Pulmonary artery endothelial cell (primary cell): ENCODE measurements at regions not wholly inside any gene's neighbourhood (a gene's known extent, or its start where the extent isn't known, plus 50 kb on each side); places are given as distances from the start of the nearest gene placed in this dataset.

ENCODE experiments used
- DNase-seq: peaks from one replicate; pipeline ENCODE4 v3.0.0-alpha.2; 2011; ENCODE audit warnings: low read depth, low spot score

DNA sequence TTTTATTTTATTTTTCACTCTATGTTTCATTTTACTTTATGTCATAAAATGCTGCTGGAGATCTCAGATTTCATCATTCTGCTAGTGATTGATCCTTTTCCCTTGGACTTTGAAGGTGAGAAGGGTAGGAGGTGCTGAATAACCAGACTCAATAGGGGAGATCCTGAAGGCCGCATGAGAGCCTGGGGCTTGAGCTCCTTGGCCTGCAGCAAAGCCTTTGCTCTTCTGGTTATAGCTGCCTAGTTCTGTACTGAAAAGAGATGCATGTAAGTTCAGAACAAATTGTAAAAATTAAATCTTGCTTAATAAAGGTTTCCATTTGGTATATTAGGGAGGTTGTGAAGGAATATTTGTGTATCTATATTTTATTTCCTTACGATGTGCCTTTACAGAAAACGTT lies 430.2 kb downstream of the QKI start:
- no peak for DNase-seq

DNA sequence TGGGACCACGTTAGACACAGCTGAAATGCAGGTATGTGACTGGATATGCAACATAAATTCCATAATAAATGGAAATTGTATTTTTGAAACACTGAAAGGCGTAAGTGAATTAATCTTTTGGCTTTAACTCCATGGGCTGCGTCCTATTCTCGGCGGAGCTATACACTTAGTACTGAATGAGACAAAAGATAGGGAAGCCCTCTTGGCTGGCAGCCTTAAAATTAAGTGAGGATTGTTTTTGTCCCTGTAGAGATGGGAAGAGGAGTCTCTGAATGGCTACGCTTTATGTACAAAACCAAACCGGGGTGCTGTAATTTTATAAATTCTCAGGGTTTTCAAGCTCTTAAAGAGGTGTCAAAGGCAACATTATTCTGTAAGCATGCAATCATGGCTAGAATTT lies 429.8 kb downstream of the QKI start:
- no peak for DNase-seq

DNA sequence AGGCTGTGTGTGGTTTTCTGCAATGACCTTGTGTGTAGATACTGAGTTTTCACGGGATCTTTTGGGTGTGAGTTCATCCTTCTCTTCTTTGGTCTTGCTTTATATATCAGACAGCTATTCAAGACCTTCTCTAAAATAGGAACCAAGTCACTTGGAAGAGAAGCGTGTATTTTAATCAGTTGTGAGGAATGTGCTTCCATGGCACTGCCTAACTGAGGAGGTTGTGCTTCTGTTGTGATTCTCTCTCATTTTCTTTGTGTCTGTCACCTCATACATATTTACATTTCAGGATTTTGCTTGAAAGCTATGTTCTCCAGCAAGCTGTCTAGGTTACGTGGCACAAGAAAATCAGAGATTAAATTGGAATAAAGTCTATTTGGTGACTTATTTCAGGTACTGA lies 428.7 kb downstream of the QKI start:
- no peak for DNase-seq

DNA sequence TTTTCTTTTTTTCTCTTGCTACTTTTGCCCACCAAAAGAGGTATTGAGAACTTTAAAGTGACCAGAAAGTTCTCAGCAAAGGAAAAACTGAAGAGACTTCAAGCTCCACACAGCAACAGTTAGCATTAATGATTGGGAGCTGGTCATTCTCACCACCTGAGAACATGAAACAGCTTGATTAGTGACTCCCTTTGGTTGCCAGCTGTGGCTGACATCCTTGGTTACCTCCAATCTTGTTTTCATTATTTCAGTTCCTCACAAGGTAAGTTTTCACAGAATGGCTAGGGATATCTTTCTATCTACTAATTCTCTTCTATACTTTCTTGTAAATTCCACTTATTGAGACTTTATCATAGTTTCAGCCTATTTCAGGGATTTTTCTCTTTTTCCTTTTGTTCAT lies 427.9 kb downstream of the QKI start:
- DNase-seq: no peak

DNA sequence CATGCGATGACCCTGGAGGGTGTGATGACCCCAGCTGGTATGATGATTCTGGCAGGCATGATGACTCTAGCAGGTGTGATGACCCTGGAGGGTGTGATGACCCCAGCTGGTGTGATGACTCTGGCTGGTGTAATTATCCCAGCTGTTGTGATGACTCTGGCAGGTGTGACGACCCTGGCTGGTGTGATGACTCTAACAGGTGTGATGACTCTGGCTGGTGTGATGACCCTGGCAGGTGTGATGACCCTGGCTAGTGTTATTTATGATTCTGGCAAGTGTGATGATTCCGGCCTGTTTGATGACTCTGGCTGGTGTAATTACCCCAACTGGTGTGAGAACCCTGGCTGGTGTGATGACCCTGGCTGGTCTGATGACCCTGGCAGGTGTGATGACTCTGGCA lies 427.2 kb downstream of the QKI start:
- DNase-seq: no peak

DNA sequence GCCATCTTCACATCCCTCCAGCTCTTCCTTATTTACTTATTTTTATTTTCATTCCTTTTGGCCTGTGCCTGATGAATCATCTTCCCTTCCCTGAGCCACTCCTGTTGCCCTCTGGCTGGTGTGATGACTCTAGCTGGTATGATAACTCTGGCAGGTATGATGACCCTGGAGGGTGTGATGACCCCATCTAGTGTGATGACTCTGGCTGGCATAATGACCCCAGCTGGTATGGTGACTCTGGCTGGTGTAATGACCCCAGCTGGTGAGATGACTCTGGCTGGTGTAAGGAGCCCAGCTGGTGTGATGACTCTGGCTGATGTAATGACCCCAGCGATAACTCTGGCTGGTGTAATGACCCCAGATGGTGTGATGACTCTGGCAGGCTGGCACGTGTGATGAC lies 426.8 kb downstream of the QKI start:
- no peak for DNase-seq

DNA sequence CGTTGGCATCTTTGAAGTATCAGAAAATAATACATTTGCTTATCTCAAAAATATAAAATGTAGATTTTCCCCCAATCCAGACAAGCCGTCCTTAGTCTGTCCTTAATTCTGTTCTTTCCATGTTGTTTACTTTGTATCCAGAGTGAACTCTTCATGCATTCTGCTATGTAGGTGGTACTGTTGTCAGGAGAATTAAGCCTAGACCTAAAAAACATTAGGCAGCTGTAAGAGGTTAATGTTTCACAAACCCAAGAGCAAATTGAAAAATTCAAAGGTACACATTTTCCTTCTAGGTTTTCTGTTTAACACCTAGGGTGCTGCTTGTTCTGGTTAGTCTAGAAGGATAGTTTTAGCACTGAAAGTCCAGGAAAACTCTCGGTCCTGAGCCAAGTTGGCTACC lies 426.4 kb downstream of the QKI start:
- DNase-seq: no peak

DNA sequence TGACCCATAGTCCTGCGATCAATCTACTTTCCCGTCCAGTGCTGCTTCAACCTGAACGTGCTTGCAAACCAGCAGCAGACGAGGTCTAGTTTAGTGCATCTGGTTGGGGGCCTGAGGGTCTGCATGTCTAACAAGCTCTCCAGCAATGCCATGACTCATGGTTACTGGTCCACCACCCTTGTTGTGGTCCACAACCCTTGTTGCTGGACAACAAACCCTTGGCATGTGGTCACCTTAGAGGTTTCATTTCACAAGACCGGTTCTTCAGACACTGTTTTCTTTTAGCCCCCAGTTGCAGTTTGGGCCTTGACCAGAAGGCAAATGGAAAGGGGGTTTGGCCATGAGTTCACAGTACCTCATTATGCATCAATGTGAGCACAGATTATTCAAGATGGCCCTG lies 424.8 kb downstream of the QKI start:
- DNase-seq: no peak

DNA sequence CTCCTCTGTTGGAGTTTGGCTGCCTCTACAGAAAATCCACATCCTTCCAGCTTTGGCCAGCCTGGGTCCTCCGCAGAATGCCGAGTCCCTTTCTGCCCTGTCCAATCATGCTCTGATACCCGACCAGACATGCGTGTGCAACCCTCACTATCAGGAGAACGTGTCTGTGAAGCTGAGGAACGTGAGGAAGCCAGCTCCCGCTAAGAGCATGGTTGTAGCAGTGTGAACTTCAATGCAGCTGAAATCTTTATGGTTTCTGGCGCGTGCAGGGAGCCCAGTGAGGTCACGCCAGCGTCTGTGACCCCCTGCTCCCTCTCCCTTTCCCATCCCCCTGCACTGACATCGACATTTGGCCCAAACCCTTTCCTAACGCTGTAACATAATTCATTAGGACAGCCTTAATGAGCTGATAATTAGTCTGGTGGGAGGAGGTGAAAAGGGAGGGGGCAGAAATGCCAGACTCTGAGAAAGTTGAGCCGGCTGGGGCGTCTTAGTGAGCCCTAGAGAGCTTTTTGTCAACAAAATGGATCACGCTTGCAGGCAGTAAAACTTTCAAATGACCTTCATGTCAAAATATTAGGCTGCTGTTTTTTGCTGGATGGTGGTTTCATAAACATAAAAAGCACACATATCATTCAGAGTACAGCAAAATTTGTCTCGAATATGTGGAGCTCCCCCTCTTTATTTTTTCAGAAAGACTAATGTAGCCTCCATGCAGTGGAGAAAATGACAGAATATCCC lies 423.3 kb downstream of the QKI start:
- no peak for DNase-seq

DNA sequence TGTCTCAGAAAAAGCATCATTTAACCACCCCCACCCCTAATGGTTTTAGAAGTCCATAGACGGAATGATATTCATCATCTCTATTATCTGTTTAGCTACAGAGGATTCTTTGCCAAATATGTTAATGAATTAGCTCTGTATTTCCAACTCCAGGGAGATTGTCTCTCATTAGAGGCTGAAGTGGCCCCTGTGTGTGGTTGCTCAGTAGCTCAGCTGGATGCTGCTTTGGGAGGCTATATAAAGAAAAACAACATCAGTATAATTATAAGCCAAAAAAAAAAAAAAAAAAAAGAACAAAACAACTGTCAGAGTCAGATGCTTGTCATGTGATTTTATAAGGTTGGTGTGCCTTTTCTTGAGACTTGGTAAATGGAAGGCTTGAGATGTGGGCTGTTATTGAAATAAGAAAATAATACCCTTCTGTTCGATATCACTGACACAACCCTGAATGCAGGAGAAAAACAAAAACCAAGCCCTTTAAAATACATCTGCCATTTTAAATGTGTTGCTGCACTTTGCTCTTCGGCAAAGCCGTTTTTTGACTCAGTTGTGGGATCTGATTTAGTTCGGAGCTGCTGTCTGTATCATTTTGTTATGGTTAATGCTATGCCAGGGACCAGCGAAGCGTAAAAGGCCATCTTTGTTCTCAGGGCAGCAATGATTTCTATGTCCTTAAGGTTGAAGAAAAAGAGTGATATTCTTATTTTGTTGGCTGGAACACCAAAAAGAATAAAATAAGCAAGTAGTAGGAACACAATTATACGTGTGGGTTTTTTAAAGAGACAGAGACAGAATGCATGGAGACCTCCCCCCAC lies 422.6 kb downstream of the QKI start:
- DNase-seq: no peak

DNA sequence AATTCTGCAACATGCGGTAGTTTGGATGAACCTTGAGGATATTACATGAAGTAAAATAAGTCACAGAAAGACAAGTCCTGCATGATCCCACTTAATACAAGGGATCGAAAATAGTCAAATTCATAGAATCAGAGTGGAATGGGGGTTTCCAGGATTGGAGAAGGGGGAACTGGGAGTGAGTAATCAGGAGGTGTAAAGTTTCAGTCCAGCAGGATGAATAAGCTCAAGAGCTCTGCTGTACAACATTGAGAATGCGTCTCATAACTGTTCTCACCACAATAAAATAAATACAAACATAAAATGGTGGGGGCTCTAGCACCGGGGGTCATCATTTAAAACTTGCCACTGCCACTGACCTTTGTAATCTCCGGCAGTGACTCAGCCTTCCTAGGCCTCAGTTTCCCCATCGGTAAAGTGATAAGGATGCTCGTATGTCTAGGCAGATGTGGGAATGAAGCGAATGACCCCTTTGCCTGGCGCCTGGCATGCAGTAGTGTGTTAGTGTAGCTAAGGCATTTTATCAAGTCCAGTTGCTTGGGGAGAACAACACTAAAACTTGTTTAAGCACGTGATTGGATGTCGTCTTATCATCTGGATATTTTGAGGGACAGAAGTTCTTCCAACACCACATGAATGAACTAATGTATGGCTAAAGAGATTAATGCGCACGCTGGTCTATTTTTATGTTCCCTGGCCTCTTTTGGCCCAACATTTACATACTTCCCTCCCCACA lies 421.1 kb downstream of the QKI start:
- no peak for DNase-seq

DNA sequence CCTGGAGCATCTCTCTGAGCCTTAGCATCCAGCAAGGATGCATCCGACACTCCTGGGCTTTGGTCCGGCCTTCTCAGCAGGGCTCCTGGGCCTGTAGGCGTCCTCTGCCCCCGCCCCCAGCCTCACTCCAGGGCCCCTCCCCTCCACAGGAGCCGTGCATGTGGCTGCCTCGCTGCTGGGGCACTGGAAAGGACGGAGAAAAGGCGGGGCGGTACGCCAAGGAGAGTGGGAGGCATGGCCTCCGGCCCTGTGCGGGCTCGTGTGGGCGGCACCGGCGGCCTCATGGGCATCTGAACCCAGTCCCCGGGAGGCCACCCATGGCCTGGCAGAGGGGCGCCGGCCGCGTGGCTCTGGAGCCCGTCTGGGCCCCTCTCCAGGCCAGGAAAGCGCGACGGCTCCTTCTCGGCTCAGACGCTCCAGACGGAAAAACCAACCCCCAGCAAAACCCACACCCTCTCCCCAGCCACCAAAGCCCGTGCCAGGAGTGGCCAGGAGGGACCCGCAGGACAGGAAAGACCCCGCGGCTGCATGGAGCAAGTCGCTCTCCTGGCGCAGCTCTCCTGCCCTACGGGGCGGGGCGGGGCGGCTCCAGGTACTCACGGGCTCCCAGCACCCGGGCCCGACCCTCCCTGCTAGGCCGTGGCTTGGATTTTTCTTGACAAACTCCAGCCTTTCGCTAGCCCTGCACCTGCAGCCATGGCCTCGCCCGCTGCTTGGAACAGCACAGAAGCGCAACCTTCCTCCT lies 419.9 kb downstream of the QKI start:
- no peak for DNase-seq

DNA sequence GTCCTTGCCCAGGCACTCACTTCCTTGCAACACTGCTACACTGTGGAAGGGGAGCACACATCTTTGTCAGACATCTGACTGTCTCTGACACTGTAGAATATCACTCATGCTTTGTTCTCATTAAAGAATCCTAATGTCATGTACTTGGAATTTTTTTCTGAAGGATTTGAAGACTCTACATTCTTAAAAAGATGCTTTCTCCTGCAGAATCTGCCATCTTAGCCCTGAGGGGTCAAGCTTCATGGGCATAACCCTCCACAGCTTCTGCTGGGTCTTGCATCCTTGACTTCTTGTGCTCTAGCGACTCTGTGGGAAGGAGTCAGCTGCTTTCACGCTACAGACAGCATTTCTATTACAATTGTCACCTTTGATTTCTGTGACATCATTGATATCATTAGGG lies 417.2 kb downstream of the QKI start:
- no peak for DNase-seq

DNA sequence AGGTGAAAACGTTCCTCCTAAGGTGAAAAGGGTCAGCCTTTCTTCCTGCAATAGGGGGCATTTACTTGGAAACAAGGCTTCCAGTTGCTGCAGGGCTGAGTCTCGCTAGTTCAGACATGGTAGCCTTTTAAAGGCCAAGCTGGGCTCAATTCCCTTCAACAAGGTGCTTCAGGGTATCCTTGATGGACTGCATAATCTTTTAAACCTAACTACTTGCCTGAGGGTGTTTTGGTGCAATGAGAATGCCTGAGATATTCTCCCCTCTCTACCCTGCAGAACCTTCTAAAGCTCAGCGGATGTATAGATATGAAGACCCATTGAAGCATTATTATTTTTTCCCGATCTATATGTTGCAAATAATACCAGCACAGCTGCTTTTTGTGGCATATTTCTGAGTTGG lies 416.1 kb downstream of the QKI start:
- DNase-seq: no peak

DNA sequence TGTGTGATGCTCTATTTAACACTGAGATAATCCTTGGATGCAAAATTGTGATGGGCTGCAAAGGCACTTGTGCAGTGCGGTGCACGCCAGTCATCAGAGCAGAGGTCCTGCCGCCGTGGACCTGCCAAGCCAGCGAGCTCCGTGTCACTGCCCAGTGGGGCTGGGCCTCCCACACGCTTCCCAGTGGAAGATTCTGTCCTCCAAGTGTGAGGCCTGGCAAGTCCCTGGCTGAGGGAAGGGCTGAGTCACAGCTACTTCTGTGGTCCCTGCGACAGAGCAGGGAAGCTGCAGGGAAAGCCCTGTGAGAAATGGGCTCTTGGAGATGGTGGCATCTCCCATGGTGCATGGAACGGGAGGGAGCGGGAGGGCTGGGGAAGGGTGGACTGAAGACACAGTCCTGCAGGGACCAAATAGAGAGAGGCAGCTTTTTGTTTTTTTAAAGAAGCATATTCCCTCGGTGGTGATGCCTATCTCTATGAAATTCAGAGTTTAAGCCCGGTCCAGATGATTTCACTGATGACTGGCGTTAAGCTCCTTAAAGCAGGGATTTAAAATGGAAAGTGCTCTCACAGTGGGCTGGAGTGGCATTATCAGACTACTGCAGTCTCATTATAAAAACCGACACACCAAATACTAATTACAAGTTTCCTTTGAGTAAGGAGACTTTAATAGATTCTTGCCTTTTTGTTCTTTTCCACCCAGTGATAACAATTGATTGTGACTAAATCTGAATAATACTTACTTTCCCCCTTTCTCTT lies 413.7 kb downstream of the QKI start:
- DNase-seq: no peak

DNA sequence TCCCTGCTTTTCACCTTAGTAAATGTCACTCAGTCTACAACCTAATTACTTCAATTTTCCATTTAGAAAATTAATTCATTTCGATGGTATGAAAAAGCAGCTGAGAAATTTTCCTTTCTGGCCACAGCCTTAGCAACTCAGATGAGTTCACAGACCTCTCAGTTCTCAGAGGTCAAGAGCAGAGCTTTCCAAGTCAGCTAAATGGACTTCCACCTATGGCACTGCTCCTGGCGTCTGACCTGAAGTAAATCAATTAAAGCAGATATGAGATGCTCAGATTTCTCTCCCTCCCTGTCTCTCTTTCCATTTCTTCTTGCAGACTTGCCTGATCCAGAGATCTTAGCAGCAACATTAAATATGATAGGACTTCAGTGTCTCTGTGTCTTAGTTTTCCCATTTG lies 412.6 kb downstream of the QKI start:
- DNase-seq: no peak

DNA sequence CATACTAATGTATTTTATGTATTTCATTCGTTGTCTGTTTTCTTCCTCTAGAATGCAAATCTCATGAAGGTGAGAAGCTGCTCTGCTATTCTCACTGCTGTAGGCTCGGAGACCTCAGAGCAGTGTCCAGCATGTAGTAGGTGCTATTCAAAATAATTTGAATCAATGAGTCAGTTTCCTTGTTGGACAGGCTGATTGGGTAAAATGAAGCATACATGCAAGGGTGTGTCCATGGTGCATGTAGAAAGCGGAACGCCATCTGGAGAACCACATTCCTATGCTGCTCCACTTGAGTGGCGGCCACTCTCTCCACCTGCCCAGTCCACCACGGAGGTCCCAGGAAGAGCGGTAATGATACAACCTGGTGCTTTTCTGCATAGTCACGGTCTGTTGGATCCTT lies 412.1 kb downstream of the QKI start:
- DNase-seq: no peak

DNA sequence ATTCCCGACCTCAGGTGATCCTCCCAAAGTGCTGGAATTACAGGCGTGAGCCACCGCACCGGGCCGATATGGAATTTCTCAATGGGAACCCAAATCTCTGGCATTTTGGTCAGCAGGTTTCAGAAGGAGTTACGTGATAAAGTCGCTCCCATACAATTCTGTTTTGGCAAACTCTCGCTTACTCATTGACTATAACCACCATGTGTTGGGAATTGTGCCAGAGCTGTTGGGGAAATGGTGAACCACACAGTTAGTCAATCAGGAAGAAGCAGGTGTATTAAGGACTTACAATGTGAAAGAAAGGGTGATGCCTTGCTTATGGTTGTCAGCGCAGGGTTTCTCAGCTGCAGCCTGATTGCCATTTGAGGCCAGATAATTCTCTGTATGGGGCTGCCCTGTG lies 410.5 kb downstream of the QKI start:
- DNase-seq: no peak

DNA sequence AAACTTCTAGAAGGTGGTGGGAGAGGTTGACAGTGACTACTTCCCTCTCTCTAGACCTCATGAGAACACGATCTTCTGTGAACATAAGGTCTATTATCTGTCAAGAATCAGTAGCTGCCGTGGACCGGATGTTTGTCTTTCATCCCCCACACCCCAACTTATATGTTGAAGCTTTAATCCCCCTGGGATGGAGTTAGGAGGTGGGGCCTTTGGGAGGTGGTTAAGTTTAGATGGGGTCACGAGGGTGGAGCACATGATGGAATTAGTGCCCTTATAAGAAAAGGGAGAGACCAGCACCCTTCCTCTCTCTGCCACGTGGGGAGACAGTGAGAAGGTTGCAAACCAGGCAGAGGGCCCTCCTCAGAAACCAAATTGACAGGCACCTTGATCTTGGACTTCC lies 409.1 kb downstream of the QKI start:
- DNase-seq: no peak

DNA sequence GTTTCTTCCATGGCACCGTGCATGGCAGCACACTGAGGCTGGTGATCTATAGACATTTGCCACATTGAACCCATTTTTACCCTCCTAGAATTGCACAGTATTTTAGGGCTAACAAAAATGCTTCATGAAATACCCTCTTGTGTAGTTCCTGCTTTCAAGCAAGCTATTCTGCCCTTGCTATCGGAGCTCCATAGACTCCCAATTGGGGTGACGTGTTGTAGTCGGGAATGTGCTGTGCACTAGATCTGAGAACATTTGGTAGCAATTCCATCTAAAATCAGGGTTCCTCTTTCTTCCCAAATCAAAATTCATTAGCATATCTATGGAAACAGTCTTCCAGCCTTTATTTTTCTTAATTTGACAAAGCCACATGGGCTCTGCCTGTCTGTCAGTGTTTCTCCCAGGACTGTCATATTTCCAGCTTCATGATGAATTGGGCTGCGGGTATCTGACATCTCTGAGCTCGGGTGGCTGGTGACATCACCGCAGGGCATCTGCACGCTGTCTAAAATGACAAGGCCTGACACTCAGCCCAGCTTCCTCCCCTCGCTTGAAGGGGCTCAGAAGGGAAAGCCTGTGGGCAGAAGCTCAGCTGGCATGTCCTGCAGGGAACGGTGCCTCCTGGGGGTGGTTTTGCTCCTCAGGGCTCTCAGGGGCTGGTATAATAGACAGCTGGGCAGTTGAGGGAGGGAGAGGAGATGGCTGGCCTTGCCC lies 406.4 kb downstream of the QKI start:
- DNase-seq: no peak
